Neural progenitor cell (in vitro differentiated cells): ENCODE measurements at regions not wholly inside any gene's neighbourhood (a gene's known extent, or its start where the extent isn't known, plus 50 kb on each side); places are given as distances from the start of the nearest gene placed in this dataset.
A peak's percentile ranks its signal among the peaks of the same experiment; 100 is the strongest.

Experiments
- DNase-seq: peaks from one replicate; pipeline ENCODE4 v3.0.0-alpha.2; 2016; ENCODE audit warnings: low spot score
- H2AFZ ChIP-seq: fragments of 200-600 bp; sonication (generic); replicated peaks from 2 replicates; pipeline ENCODE4 v1.6.1; 2016; ENCODE audit warnings: antibody characterized with exemption
- H3F3A ChIP-seq: fragments of 200-600 bp; sonication (generic); 2 replicates; pipeline ENCODE4 v1.6.1; 2016; ENCODE audit warnings: antibody characterized with exemption, low read depth
- H3K27ac ChIP-seq: fragments of 200-600 bp; sonication (generic); 2 replicates; pipeline ENCODE4 v1.5.1; 2016; ENCODE audit warnings: mild to moderate bottlenecking
- H3K27me3 ChIP-seq: fragments of 200-600 bp; sonication (generic); 2 replicates; pipeline ENCODE4 v1.6.1; 2016; ENCODE audit warnings: mild to moderate bottlenecking, moderate library complexity
- H3K36me3 ChIP-seq: fragments of 200-600 bp; sonication (generic); 2 replicates; pipeline ENCODE4 v1.5.1; 2016
- H3K4me1 ChIP-seq: fragments of 200-600 bp; sonication (generic); 2 replicates; pipeline ENCODE4 v1.6.1; 2016; ENCODE audit warnings: mixed run types
- H3K4me2 ChIP-seq: fragments of 200-600 bp; sonication (generic); 2 replicates; pipeline ENCODE4 v1.6.1; 2016
- H3K4me3 ChIP-seq: fragments of 200-600 bp; sonication (generic); 2 replicates; pipeline ENCODE4 v1.5.1; 2016
- H3K79me2 ChIP-seq: fragments of 200-600 bp; sonication (generic); 2 replicates; pipeline ENCODE4 v1.6.1; 2016; ENCODE audit warnings: low read depth
- H3K9ac ChIP-seq: fragments of 200-600 bp; sonication (generic); 2 replicates; pipeline ENCODE4 v1.6.1; 2016
- H3K9me3 ChIP-seq: fragments of 200-600 bp; sonication (generic); 2 replicates; pipeline ENCODE4 v1.5.1; 2016; ENCODE audit warnings: low read depth
- H4K20me1 ChIP-seq: fragments of 200-600 bp; sonication (generic); 2 replicates; pipeline ENCODE4 v1.6.1; 2016; ENCODE audit warnings: low read depth
- H3K27ac Mint-ChIP-seq: 3 replicates; pipeline ENCODE4 v1.8.0; 2021; ENCODE audit warnings: mixed read lengths
- H3K27me3 Mint-ChIP-seq: 2 replicates; pipeline ENCODE4 v1.8.0; 2022; ENCODE audit warnings: low read depth, mild to moderate bottlenecking, inconsistent platforms, moderate library complexity, mixed read lengths; ENCODE audit not compliant: insufficient read depth
- H3K36me3 Mint-ChIP-seq: 3 replicates; pipeline ENCODE4 v1.8.0; 2021; ENCODE audit warnings: mixed read lengths
- H3K4me1 Mint-ChIP-seq: 3 replicates; pipeline ENCODE4 v1.8.0; 2021; ENCODE audit warnings: mixed read lengths
- H3K4me3 Mint-ChIP-seq: 3 replicates; pipeline ENCODE4 v1.8.0; 2021; ENCODE audit warnings: mild to moderate bottlenecking, moderate library complexity, mixed read lengths
- H3K9me3 Mint-ChIP-seq: 3 replicates; pipeline ENCODE4 v1.8.0; 2020; ENCODE audit warnings: mixed read lengths
- CTCF ChIP-seq: fragments of 200-600 bp; sonication (generic); IDR thresholded peaks from 2 replicates; pipeline ENCODE4 v1.5.1; 2017; ENCODE audit warnings: antibody characterized with exemption, mild to moderate bottlenecking
- EZH2 ChIP-seq: fragments of 200-600 bp; sonication (generic); IDR thresholded peaks from 2 replicates; pipeline ENCODE4 v1.6.1; 2017; ENCODE audit warnings: antibody characterized with exemption, mild to moderate bottlenecking, moderate library complexity
- EZH2phosphoT487 ChIP-seq: fragments of 200-600 bp; sonication (generic); IDR thresholded peaks from 2 replicates; pipeline ENCODE4 v1.6.1; 2017; ENCODE audit warnings: antibody characterized with exemption

GRCh38 chr10:84665883-84666463 lies 337.6 kb downstream of the CCSER2 start:
- Histone ChIP-seq H3K79me2 (no peaks in the 10 kb centered on the region), H3K36me3 (no peaks in the 10 kb centered on the region), H2AFZ (no peak overlapping the region), H3F3A (no peaks in the 10 kb centered on the region), H3K4me1 (no peaks in the 10 kb centered on the region), H3K27ac (no peak overlapping the region), H3K4me2 (no peak overlapping the region), H3K4me3 (no peak overlapping the region), H3K27me3 (no peaks in the 10 kb centered on the region), H4K20me1 (no peaks in the 10 kb centered on the region), H3K9ac (no peak overlapping the region), H3K9me3 (no peaks in the 10 kb centered on the region)
- Mint-ChIP-seq H3K4me3 (no peak overlapping the region), H3K4me1 (peaks cover 2% of the 10 kb centered on the region), H3K36me3 (no peaks in the 10 kb centered on the region), H3K27me3 (peaks cover 3% of the 10 kb centered on the region), H3K9me3 (peaks cover 3% of the 10 kb centered on the region), H3K27ac (peak overlapping the region; percentile 44)
- TF ChIP-seq EZH2 (no peak), CTCF (peak; percentile 66)
- peak; percentile 57 for DNase-seq

GRCh38 chr10:84668186-84668763 lies 339.9 kb downstream of the CCSER2 start:
- no peak overlapping the region for H3K4me2 ChIP-seq
- no peaks in the 10 kb centered on the region for H3K79me2 ChIP-seq
- no peak overlapping the region for H2AFZ ChIP-seq
- DNase-seq = no peak
- no peaks in the 10 kb centered on the region for H3K36me3 ChIP-seq
- H3F3A ChIP-seq = no peaks in the 10 kb centered on the region
- no peak overlapping the region for H3K27ac ChIP-seq
- no peaks in the 10 kb centered on the region for H3K9me3 ChIP-seq
- H3K4me1 Mint-ChIP-seq = peaks cover 2% of the 10 kb centered on the region
- no peaks in the 10 kb centered on the region for H4K20me1 ChIP-seq
- no peak overlapping the region for H3K4me3 ChIP-seq
- no peak overlapping the region for H3K4me3 Mint-ChIP-seq
- no peaks in the 10 kb centered on the region for H3K36me3 Mint-ChIP-seq
- peaks cover 3% of the 10 kb centered on the region for H3K27me3 Mint-ChIP-seq
- no peak overlapping the region for H3K27ac Mint-ChIP-seq
- H3K9ac ChIP-seq = no peak overlapping the region
- H3K9me3 Mint-ChIP-seq = peaks cover 3% of the 10 kb centered on the region
- H3K4me1 ChIP-seq = no peaks in the 10 kb centered on the region
- no peak for TF ChIP-seq CTCF
- no peak for TF ChIP-seq EZH2
- no peak for TF ChIP-seq EZH2phosphoT487
- no peaks in the 10 kb centered on the region for H3K27me3 ChIP-seq

- no peak for TF ChIP-seq EZH2
- no peak for TF ChIP-seq EZH2phosphoT487
- TF ChIP-seq CTCF = no peak
- DNase-seq = no peak
- H3K79me2 ChIP-seq = no peaks in the 10 kb centered on the region
- H3K27ac ChIP-seq = no peak overlapping the region
- Mint-ChIP-seq H3K36me3 (no peaks in the 10 kb centered on the region), H3K27me3 (no peaks in the 10 kb centered on the region), H3K27ac (no peak overlapping the region), H3K4me3 (no peak overlapping the region), H3K4me1 (peaks cover 5% of the 10 kb centered on the region), H3K9me3 (peaks cover 7% of the 10 kb centered on the region)
- H3F3A ChIP-seq = no peaks in the 10 kb centered on the region
- no peak overlapping the region for H3K4me3 ChIP-seq
- H2AFZ ChIP-seq = no peak overlapping the region
- H3K9me3 ChIP-seq = no peaks in the 10 kb centered on the region
- H3K4me2 ChIP-seq = no peak overlapping the region
- H3K27me3 ChIP-seq = no peaks in the 10 kb centered on the region
- H3K4me1 ChIP-seq = peaks cover 5% of the 10 kb centered on the region
- no peaks in the 10 kb centered on the region for H4K20me1 ChIP-seq
- no peaks in the 10 kb centered on the region for H3K36me3 ChIP-seq
- H3K9ac ChIP-seq = no peak overlapping the region
These were observed 346.7 kb downstream of the CCSER2 start for GRCh38 chr10:84675060-84675459.
